HEK293 (cell line): ENCODE measurements at regions not wholly inside any gene's neighbourhood (a gene's known extent, or its start where the extent isn't known, plus 50 kb on each side); places are given as distances from the start of the nearest gene placed in this dataset.

Experiments
- CTCF ChIA-PET: fragments of 350-600 bp; formaldehyde crosslinking; extraction: SDS; loops from one replicate; lab custom pipeline; 2021; ENCODE audit warnings: antibody characterized with exemption; lab: Yijun Ruan, JAX
- POLR2A ChIA-PET: fragments of 300-600 bp; formaldehyde crosslinking; extraction: SDS; loops from one replicate; lab custom pipeline; 2020; ENCODE audit warnings: antibody characterized with exemption, inconsistent platforms; lab: Yijun Ruan, JAX
- H3K27ac ChIP-seq: fragments of 200-500 bp; sonication (Bioruptor generic); 2 replicates; pipeline ENCODE4 v1.5.1; 2014; ENCODE audit warnings: low read depth, low read length, control low read depth, inconsistent platforms; ENCODE audit errors: extremely low read depth
- H3K36me3 ChIP-seq, 2 experiments: fragments of 200-500 bp in 1 of 2; sonication (Bioruptor generic) in 1 of 2; 1 replicate in 1 of 2; 2 replicates in 1 of 2; pipeline ENCODE4 v1.5.1; 2014 to 2017; ENCODE audit warnings: inconsistent platforms in 2 of 2, low read length in 2 of 2; ENCODE audit not compliant: control insufficient read depth in 2 of 2, insufficient read depth in 1 of 2
- H3K4me1 ChIP-seq: fragments of 200-500 bp; sonication (Bioruptor generic); 2 replicates; pipeline ENCODE4 v1.5.1; 2014; ENCODE audit warnings: mild to moderate bottlenecking, low read length, inconsistent platforms; ENCODE audit not compliant: control insufficient read depth, insufficient read depth
- H3K4me3 ChIP-seq: 2 replicates; pipeline ENCODE4 v1.5.1; 2011; ENCODE audit warnings: low read depth, mild to moderate bottlenecking, control low read depth, low read length, moderate library complexity
- H3K9me3 ChIP-seq: fragments of 200-500 bp; sonication (Bioruptor generic); 2 replicates; pipeline ENCODE4 v1.5.1; 2014; ENCODE audit warnings: low read depth, low read length, inconsistent platforms; ENCODE audit not compliant: control insufficient read depth, insufficient read depth
- HOXA7 ChIP-seq: sonication (generic); formaldehyde crosslinking; IDR thresholded peaks from 2 replicates; pipeline ENCODE4 v1.8.1; 2022; ENCODE audit warnings: missing genetic modification reagents, borderline replicate concordance
- PRDM10 ChIP-seq: fragments of 450-650 bp; formaldehyde crosslinking; IDR thresholded peaks from 2 replicates; pipeline ENCODE4 v1.5.1; 2016; ENCODE audit warnings: missing biosample characterization, missing genetic modification characterization
- SCRT1 ChIP-seq: fragments of 450-650 bp; formaldehyde crosslinking; IDR thresholded peaks from 2 replicates; pipeline ENCODE4 v1.5.1; 2016; ENCODE audit warnings: missing biosample characterization, missing genetic modification characterization, borderline replicate concordance
- ZBTB11 ChIP-seq: fragments of 450-650 bp; formaldehyde crosslinking; conservative IDR thresholded peaks from 2 replicates; pipeline ENCODE4 v1.5.1; 2016; ENCODE audit warnings: low read depth, missing biosample characterization, missing genetic modification characterization
- ZFP41 ChIP-seq: fragments of 450-650 bp; formaldehyde crosslinking; IDR thresholded peaks from 2 replicates; pipeline ENCODE4 v1.5.1; 2016; ENCODE audit warnings: missing biosample characterization, missing genetic modification characterization, borderline replicate concordance
- ZNF114 ChIP-seq: fragments of 450-650 bp; formaldehyde crosslinking; IDR thresholded peaks from 2 replicates; pipeline ENCODE4 v1.5.0; 2017; ENCODE audit warnings: missing biosample characterization, missing genetic modification characterization
- ZNF19 ChIP-seq: fragments of 450-650 bp; formaldehyde crosslinking; IDR thresholded peaks from 2 replicates; pipeline ENCODE4; 2016; ENCODE audit warnings: missing biosample characterization, missing genetic modification characterization, low read depth
- ZNF202 ChIP-seq: fragments of 450-650 bp; formaldehyde crosslinking; IDR thresholded peaks from 2 replicates; pipeline ENCODE4 v1.5.1; 2016; ENCODE audit warnings: missing biosample characterization, missing genetic modification characterization, borderline replicate concordance
- ZNF239 ChIP-seq: fragments of 450-650 bp; formaldehyde crosslinking; IDR thresholded peaks from 2 replicates; pipeline ENCODE4 v1.5.1; 2016; ENCODE audit warnings: missing biosample characterization, missing genetic modification characterization
- ZNF354C ChIP-seq: fragments of 450-650 bp; formaldehyde crosslinking; IDR thresholded peaks from 2 replicates; pipeline ENCODE4 v1.5.1; 2016; ENCODE audit warnings: missing biosample characterization, missing genetic modification characterization, low read depth, borderline replicate concordance
- ZNF366 ChIP-seq: fragments of 450-650 bp; formaldehyde crosslinking; conservative IDR thresholded peaks from 2 replicates; pipeline ENCODE4 v1.5.1; 2016; ENCODE audit warnings: missing biosample characterization, missing genetic modification characterization
- ZNF654 ChIP-seq: fragments of 450-650 bp; formaldehyde crosslinking; IDR thresholded peaks from 2 replicates; pipeline ENCODE4 v1.5.1; 2016; ENCODE audit warnings: low read depth, missing biosample characterization, missing genetic modification characterization
- ZNF660 ChIP-seq: fragments of 450-650 bp; IDR thresholded peaks from 2 replicates; pipeline ENCODE4 v1.5.1; 2018; ENCODE audit warnings: missing biosample characterization, mild to moderate bottlenecking, missing genetic modification characterization
- ZNF692 ChIP-seq: fragments of 450-650 bp; formaldehyde crosslinking; IDR thresholded peaks from 2 replicates; pipeline ENCODE4 v1.5.1; 2016; ENCODE audit warnings: missing biosample characterization, missing genetic modification characterization
- ZNF704 ChIP-seq: fragments of 450-650 bp; formaldehyde crosslinking; IDR thresholded peaks from 2 replicates; pipeline ENCODE4 v1.5.1; 2016; ENCODE audit warnings: missing biosample characterization, missing genetic modification characterization
- ZNF76 ChIP-seq: fragments of 450-650 bp; formaldehyde crosslinking; IDR thresholded peaks from 2 replicates; pipeline ENCODE4; 2016; ENCODE audit warnings: low read depth, missing biosample characterization, missing genetic modification characterization, borderline replicate concordance

GRCh38 chr3:16119887-16120286 is 54.6 kb upstream of the GALNT15 start:
- Histone ChIP-seq H3K27ac (no peak overlapping the region), H3K9me3 (no peaks in the 10 kb centered on the region), H3K4me1 (no peaks in the 10 kb centered on the region), H3K36me3 (no peaks in the 10 kb centered on the region), H3K4me3 (no peak overlapping the region)
- ChIA-PET CTCF (no interaction called here), POLR2A (no interaction called here)
- TF ChIP-seq ZFP41 = no peak
- no peak for TF ChIP-seq ZNF354C (tag by site-specific recombination)
- no peak for TF ChIP-seq ZNF202 (tag by site-specific recombination)
- TF ChIP-seq SCRT1 (tag by site-specific recombination) = no peak
- TF ChIP-seq ZNF654 (tag by site-specific recombination) = no peak
- TF ChIP-seq ZNF114 (tag by site-specific recombination) = no peak
- no peak for TF ChIP-seq ZNF76 (tag by site-specific recombination)
- no peak for TF ChIP-seq ZNF239 (tag by site-specific recombination)
- no peak for TF ChIP-seq ZNF366 (tag by site-specific recombination)
- TF ChIP-seq PRDM10 (tag by site-specific recombination) = no peak
- TF ChIP-seq ZNF660 (tag by site-specific recombination) = no peak
- no peak for TF ChIP-seq ZNF19 (tag by site-specific recombination)
- no peak for TF ChIP-seq HOXA7 (CRISPR knock-in tag)
- no peak for TF ChIP-seq ZNF692

DNA sequence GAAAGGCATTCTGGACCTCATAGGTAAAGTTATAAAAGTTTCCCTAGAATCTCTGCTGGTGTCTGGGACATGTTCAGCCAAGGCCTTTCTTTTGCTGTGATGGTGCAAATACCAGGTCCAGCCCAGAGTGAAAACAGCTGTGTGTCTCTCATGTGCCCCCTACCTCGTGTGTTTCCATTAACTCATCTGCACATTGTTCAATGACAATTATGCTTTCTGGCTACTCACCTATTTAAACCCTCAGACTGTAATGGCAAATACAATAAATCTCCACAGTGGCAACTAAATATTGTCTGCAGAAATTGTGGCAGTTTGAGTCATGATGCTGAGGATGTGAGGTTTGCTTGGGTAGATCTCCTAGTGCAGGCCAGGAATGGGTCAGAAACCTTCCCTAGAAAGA is 53.1 kb upstream of the GALNT15 start:
- ChIA-PET CTCF (interaction anchor here (0.9 kb wide), 1 partner anchor 54 kb away, joined by 3 read pairs; no protein-coding TSS in a partner anchor), POLR2A (no interaction called here)

More for the DNA sequence above, 53.1 kb upstream of the GALNT15 start:
- no peaks in the 10 kb centered on the region for H3K36me3 ChIP-seq
- no peaks in the 10 kb centered on the region for H3K9me3 ChIP-seq
- no peak for TF ChIP-seq ZNF704 (tag by site-specific recombination)
- TF ChIP-seq ZBTB11 (tag by site-specific recombination) = no peak
- TF ChIP-seq ZNF239 (tag by site-specific recombination) = no peak
- H3K4me1 ChIP-seq = no peaks in the 10 kb centered on the region
- H3K27ac ChIP-seq = no peak overlapping the region
- H3K4me3 ChIP-seq = no peak overlapping the region
